Caki2 (cell line): ENCODE measurements at regions not wholly inside any gene's neighbourhood (a gene's known extent, or its start where the extent isn't known, plus 50 kb on each side); places are given as distances from the start of the nearest gene placed in this dataset.
A peak's percentile ranks its signal among the peaks of the same experiment; 100 is the strongest.

Source experiments
- DNase-seq: peaks from one replicate; pipeline ENCODE4 v3.0.0-alpha.2; 2015; ENCODE audit warnings: low read depth
- in situ Hi-C: cut with HindIII; loops from 2 replicates; pipeline ENCODE4 v1.10.0; 2016; ENCODE audit warnings: low sequenced_read_pairs, low pct_unique_long_range_greater_than_20kb, mixed read lengths

DNA sequence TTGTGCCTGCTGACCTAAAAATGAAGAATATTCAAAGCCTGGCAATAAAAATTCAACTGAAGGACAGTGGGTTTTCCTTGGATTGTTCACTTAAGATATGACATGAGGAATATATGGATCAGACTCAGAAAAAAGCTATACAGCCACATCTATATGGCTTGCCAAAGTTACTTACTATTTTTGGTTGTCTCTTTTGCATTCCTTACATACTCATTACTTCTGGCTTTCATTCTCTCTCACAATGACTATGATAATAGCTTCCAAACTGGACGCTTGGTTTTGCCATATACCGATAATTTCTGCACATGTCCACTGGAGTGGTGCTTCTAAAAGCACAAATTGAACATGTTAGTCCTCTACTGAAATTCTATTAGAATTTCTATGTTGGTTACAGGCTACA lies 664.9 kb downstream of the CDH8 start:
- no peak for DNase-seq
- in situ Hi-C loops: no loop called here

DNA sequence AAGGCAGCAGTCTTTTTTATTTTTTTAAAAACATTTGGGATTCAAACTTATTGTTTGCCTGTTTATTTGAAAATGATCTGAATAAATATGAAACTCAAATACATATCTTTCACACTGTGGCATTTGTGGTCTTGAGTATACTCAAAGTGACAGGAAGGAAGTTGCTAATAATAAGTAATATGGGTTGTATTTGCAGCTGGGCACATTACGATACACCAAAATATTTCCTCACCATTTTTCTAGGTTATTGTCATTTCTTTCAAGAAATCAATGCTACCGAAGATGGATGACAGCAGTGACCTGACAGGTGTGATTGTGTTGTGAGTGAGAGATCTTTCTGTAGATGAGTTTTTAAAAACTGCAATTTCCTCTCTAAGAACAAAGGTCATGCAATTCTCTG lies 665.7 kb downstream of the CDH8 start:
- DNase-seq: no peak
- in situ Hi-C loops: no loop called here

DNA sequence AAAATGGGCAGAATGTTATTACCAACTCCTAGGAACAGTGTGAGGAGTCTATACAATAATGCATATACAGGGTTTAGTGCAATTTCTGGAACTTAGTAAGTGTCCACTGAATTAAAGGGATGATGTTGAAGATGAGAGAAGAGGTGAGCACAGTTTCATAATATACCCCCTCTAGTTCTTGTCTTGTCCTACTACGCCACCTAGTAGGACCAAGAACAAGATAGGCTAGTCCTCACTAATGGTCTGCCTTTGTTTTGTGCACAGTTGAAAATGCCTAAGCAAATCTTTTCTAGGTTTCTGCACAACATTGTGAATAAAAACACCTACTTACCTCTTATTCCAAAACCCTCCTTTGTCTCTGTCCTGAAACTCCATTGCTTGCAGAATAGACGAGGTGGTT lies 670.2 kb downstream of the CDH8 start:
- DNase-seq: no peak
- in situ Hi-C loops: no loop called here

GRCh38 chr16:61364990-61365389 lies 671.2 kb downstream of the CDH8 start:
- DNase-seq: no peak
- in situ Hi-C loops: no loop called here

DNA sequence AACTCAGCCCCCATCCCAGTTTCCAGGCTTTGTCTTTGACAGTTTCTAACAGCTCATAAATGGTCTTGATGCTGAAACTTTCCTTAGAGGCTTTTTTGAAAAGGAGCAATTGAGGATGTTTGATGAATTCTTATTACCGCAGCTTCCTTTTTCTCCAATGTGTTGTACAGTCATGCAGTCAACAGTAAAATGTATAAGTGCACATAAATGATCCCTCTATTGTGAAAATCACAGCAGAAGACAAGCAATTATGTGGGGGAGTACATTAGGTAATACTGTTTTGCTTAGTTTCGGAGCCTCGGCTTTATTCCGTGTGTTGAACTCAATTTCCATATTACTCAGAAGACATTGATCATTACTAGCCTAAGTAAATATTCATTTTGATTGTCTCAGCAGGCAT lies 673.7 kb downstream of the CDH8 start:
- no peak for DNase-seq
- in situ Hi-C loops: no loop called here

GRCh38 chr16:61344791-61345190 lies 691.4 kb downstream of the CDH8 start:
- no peak for DNase-seq
- in situ Hi-C loops: no loop called here

- DNase-seq: no peak
- in situ Hi-C loops: no loop called here
Observed at GRCh38 chr16:61332461-61332860, 703.8 kb downstream of the CDH8 start.

DNA sequence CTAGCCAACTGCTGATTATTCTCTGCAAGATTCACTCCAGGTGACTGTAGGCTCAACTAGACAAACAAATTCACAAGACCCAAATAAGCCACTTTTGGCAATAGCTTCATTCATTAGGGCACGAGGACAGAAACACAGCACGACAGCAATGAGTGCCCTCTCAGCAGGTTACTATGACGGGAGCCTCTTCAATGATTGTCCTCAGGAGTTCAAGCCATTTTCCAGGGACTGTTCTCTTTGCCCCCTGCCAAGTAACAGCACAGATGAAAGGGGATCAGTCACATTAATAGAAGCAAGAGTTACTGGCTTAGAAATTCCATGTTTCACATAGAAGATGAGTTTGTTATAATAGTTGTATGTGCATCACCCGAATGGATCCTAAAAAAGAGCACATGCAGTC lies 712.2 kb downstream of the CDH8 start:
- in situ Hi-C loops: no loop called here
- no peak for DNase-seq

DNA sequence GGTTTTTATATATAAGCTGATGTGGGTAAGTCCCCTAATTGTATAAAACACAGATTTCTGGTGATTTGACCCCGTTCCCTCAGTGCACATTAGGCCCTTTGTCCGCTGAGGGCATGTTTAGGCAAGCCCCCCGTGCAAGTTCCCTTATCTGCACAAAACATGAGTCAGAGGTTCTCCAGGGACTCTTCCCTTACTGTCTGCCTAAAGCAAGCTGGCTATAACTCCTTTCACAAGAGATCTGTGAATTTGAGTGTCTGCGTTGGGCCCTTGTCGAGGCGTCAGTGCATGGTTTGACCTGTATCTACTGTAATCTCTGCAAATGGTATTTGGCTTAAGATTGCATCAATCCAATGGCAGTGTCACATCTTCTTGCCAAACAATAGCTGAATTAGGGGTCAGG lies 712.8 kb downstream of the CDH8 start:
- in situ Hi-C loops: no loop called here
- DNase-seq: no peak

DNA sequence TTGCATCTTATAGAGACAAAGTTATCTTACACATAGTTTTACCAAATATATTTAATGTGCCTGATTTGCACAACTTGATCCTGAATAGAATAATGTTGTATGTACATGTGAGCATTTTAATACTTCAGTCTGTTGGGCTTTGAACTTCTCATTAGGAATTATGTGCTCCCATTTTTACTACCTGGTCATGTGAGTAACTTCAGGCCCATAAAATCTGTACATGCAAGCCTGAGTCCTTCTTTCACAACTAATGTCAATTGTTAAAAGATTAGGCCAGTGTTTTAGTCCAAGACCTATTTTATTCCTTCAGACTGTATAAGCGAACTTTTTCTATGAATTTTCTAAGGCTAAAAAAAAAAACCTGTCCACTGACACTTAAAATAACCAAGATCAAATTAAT lies 715.4 kb downstream of the CDH8 start:
- DNase-seq: no peak
- in situ Hi-C loops: no loop called here

GRCh38 chr16:61313931-61314330 lies 722.3 kb downstream of the CDH8 start:
- in situ Hi-C loops: no loop called here
- no peak for DNase-seq

DNA sequence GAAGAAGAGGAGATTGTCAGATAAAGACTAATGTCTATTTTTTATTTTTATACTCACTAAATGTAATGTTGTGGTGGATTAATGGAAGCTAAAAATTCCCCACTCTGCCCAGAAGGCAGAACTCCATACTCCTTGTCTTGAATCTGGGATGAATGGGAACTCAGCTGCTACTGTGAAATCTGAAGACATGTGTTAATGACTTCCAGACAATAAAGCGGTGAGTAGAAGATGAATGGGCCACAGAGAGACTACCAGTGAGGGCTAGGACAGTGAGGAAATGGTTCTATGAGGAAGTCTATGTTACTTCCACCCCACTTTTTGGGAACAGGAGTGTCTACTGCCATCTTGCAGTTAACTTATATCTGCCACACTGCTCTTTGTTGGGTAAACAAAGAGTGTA lies 726.9 kb downstream of the CDH8 start:
- in situ Hi-C loops: no loop called here

DNA sequence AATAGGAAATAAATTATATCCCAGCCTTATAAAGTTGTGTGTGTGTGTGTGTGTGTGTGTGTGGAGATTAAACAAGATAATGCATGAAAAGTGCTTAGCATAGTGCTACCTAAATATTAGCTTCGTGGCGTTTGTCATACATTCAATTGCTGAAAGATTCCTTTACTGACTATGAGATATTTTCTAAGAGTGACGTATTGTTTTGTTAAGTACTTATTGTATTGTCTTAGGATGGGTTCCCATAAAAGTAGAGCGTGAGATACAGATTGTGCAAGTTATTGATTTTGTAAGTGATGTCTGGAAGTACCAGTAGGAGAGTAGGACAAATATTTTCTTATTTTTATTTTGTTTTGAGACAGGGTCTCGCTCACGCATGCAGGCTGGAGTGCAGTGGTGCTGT lies 730.0 kb downstream of the CDH8 start:
- no peak for DNase-seq
- in situ Hi-C loops: no loop called here

More for the DNA sequence above, 726.9 kb downstream of the CDH8 start:
- DNase-seq: no peak

- DNase-seq: no peak
- in situ Hi-C loops: no loop called here
Observed at GRCh38 chr16:61296814-61297213, 739.4 kb downstream of the CDH8 start.

- in situ Hi-C loops: no loop called here
- no peak for DNase-seq
Observed at GRCh38 chr16:61296305-61296704, 739.9 kb downstream of the CDH8 start.

GRCh38 chr16:61295311-61295710 lies 740.9 kb downstream of the CDH8 start:
- peak; percentile 19 for DNase-seq
- in situ Hi-C loops: no loop called here

- DNase-seq: no peak
- in situ Hi-C loops: no loop called here
Observed at GRCh38 chr16:61289141-61289540, 747.1 kb downstream of the CDH8 start.

GRCh38 chr16:61277849-61278248 lies 758.4 kb downstream of the CDH8 start:
- in situ Hi-C loops: no loop called here

DNA sequence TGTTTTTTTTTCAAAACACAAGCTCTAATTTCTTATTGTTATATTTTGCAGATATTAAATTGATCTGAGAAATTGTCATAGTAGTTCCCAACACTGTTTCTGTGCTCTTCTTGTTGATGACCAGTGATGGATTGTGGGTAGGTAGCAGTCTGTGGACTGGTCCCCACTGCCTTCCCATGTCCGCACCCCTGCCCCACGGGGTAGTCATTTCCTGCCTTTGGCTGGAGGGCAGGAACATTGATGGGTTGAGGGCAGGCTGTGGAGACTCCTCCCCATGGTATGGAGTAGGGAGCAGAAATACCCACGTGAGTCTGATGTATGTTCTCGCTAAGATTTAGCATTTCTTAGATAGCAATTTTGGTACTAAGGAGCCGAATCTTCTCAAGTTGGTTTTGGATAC lies 762.0 kb downstream of the CDH8 start:
- no peak for DNase-seq

More at GRCh38 chr16:61277849-61278248, 758.4 kb downstream of the CDH8 start:
- no peak for DNase-seq

GRCh38 chr16:61270726-61271125 lies 765.5 kb downstream of the CDH8 start:
- DNase-seq: no peak

More for the DNA sequence above, 762.0 kb downstream of the CDH8 start:
- in situ Hi-C loops: no loop called here

DNA sequence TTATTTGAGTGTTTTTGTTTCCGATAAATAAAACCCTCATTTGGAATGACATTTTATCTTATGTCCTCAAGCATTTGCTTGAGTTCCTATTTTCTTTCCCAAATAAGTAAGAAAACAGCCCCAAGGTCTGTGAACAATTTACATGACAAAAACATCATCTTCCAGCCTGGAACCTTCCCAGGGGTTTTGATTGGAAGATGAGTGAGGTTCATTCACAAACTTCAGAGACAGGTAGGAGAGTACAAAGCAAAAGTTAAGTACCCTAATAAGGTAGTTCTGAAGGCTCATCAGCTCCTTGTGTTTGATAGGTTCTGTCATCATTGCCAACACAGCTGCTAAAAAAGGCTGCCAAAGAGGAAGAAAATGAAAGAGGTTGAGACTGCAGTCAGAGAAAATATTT lies 772.8 kb downstream of the CDH8 start:
- no peak for DNase-seq
- in situ Hi-C loops: no loop called here

More at GRCh38 chr16:61270726-61271125, 765.5 kb downstream of the CDH8 start:
- in situ Hi-C loops: no loop called here
